ENCODE measurements at regions not wholly inside any gene's neighbourhood (a gene's known extent, or its start where the extent isn't known, plus 50 kb on each side); places are given as distances from the start of the nearest gene placed in this dataset.
A peak's percentile ranks its signal among the peaks of the same experiment; 100 is the strongest.
"Not testable (repeated sequence)": the region's sequence is repeated elsewhere in the genome, so short reads cannot be mapped to it uniquely, and the experiment has no call there.

DNA sequence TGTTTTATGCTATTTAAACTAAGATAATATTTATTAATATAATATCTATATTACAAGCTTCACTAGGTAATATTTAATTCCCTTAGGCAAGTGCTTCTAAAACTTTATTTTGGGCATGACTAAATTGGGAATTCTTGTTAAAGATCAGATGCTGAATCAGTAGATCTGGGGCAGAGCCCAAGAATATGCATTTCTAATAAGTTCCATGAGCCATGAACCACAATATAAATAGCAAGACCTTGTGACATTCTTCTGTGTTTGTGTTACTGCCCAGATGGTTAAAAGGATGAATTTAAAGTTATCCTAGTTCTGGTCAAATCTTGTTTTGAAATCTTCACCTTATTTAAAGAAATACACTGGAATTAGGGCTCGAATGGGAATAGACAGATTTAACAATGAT is 258.4 kb upstream of the CACNA2D1 start:
- no peak for DNase-seq

DNA sequence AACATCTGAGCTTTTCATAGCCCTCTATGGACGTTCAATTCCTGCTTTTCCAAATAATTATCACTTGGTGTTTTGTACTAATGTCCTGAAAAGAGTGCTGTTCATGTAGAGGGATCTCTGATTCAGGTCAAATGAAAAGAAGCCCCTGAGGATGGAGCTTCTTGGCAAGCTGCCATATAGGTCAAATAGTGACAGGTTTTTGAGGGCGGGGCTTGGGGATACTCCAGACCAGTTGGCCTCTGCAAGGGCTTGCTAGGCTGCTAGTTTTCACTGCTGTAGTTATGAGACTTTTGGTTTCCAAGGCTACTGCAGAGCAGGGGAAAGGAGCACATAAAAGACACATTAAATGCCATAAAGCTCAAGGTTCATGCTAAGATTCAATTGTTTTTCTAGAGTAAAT is 257.2 kb upstream of the CACNA2D1 start:
- DNase-seq, result no peak

DNA sequence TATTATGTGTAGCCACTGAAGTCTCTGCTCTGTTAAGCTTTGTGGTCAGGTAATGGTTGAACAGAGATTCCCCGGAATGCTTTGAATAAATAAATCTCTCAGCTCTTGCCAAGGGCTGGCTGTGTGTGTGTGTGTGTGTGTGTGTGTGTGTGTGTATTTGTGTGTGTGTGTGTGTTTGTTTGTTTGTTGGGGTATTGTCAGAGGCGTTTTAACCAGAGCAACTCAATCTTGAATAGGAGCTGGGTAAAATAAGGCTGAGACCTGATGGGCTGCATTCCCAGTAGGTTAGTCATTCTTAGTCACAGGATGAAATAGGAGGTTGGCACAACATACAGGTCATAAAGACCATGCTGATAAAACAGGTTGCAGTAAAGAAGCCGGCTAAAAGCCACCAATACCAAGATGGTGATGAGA is 256.2 kb upstream of the CACNA2D1 start:
- DNase-seq, result no peak

DNA sequence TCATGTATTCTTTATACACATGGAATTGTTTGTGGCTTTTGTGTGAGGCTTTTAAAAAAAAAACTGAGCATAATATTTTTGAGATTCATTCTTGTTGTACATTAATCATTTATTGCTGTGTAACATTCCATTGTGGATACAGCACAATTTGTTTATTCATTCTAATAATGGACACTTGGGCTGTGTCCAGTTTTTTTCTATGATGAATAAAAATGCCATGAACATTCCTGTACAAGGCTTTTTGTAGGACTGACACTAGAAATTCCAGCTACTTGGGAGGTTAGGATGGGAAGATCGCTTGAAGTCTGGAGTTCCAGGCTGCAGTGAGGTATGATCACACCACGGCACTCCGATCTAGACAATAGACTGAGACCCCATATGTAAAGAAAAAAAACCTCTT is 254.3 kb upstream of the CACNA2D1 start:
- DNase-seq, result no peak

- no peak for DNase-seq
These were observed 253.1 kb upstream of the CACNA2D1 start for GRCh38 chr7:82696631-82697030.

- no peak for DNase-seq
These were observed 250.4 kb upstream of the CACNA2D1 start for GRCh38 chr7:82694022-82694421.

DNA sequence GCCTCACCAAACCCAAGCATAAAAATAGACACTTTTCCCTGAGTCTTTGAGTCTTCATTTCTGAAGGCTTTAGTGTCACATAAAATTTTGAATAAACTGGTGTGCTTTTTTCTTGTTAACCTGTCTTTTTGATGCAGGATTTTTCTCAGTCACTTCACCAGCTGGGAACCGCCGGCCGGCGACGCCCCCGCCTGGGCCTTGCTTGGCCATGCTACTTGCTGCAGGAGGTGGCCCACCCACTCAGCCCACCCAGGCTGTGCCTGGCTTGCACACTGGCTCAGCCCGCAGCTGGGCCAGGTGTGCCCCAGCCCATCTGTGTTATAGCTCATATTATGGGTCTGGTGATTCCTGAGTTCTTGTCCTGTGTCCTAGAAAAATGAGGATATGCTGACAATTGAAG is 247.4 kb upstream of the CACNA2D1 start:
- no peak for DNase-seq

GRCh38 chr7:82685214-82685613 is 241.6 kb upstream of the CACNA2D1 start:
- DNase-seq, result no peak

GRCh38 chr7:82678716-82679115 is 235.1 kb upstream of the CACNA2D1 start:
- no peak for DNase-seq

GRCh38 chr7:82678259-82678658 is 234.7 kb upstream of the CACNA2D1 start:
- DNase-seq, result no peak

DNA sequence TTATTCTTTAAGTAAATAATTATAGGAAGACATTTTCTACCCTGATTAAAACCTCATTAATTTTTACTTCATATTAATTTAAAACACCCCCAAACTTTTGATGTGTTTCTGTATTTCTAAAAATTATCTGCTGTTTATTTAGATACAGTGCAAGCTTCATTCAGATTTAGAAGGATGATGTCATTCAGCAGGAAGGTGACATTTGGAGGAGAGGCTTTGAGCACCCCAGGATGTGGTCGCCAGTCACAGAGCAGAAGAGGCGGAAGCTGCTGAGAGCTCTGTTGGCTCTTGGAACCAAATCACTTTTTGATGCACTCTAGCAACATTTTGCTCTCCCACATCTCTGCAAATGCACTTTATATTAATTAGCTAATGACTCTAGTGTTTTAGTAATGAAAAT is 233.9 kb upstream of the CACNA2D1 start:
- no peak for DNase-seq

DNA sequence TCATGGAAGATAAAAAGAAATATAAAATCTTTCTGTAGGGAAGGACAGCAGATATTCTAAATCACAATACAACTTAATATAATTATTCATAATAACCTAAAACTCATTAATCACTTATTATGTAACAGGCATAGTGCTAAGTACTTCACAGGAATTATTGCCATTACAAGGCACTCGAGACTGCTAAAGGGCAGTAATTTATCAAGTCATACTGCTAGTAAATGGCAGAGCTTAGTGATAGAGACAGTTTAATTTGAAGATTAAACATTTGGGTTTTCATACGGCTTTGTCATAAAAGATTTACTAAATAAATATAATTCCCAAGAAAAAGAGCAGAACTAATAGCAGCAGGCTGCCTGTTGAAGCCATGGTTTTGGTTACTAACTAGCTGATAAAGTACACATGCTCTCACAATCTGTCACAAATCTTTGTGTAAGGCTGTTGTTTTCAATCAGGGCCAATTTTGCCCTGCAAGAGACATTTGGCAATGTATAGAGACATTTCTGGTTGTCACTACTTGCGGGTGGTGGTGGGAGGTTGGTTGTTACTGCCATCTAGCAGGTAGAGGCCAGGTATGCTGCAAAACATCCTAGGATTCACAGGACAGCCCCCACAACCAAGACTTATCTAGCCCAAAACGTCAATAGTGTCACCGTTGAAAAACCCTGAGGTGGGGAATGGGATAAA is 233.3 kb upstream of the CACNA2D1 start:
- no peak for DNase-seq

DNA sequence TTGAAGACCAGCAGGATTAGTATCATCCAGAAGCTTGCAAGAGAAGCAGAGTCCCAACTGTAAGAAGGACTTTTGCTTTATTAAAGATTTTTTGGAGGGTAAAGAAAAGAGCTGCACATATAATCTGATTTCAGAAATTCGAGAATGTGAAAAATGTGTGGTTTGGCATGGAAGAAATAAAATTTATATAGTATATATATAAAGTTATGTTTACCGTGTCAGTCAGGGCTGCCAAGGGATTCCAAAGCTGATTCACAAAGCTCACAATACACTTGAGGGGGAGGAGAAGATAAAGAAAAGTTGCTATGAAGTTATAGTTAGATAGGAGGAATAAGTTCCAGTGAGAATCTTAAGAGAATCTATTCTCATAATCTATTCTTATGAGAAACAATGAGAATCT is 231.8 kb upstream of the CACNA2D1 start:
- no peak for DNase-seq

DNA sequence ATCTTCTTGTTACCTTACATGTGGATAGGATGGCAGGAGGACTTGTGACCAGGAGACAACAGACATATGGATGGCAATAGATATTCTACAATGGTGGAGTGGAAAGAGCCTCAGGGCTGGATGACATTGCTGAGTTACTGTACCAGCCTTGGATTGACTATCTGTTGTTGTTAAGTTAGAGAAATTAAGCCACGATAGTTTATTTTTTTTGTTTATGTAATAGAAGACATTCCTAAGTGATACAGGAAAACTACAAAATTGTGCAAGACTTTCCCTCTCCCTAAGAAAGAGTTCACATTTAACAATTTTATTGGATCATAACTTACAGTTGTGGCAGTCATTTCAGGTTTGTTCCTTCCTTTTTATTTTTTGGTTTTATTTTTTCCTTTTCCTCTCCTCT is 230.7 kb upstream of the CACNA2D1 start:
- no peak for DNase-seq

GRCh38 chr7:82672078-82672477 is 228.5 kb upstream of the CACNA2D1 start:
- no peak for DNase-seq

DNA sequence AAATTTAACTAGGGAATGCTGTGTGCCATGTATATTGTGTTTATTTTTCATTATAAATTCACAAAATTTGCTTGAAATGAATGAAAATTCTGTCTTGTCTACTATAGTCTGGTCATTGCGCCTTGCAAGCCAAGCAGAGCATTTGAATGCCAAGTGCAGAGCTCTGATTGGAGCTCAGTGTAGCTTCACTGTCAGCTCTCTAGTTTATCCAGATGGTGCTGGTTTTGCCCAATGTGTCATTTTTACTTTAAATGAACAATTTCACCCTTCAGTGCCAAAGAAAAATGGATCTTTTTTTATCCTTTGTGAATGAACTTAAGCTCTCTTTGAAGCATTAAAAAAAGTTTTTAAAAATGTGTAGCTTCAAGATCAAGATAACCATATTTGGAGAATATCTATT is 225.6 kb upstream of the CACNA2D1 start:
- peak in 1 of 56 donors; percentile 1 for DNase-seq

GRCh38 chr7:82668676-82669075 is 225.1 kb upstream of the CACNA2D1 start:
- no peak for DNase-seq

DNA sequence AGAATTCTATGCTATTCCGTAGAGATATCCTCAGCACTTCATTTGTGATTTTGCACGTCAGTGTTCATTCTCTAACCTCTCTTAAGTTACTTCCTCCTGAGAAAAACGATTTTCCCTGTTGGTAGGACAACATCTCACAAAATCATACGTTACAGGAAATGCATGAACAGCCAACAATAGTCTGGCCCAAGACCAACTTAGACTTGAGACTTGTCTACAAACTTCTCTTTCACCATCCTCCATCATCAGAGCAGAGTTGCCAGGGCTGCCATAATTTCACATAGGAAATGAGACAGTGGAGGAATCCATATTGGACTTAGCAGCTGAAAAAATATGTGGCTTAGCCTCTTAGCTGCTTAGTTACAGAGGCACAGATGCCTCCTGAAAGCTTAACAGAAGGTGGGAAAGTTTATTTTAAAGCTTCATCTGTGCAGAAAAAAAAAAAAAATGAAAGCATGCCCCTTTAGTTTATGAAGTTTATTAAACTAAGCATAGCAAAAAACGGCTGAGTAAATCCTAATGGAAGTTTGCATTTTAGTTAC is 222.5 kb upstream of the CACNA2D1 start:
- no peak for DNase-seq

DNA sequence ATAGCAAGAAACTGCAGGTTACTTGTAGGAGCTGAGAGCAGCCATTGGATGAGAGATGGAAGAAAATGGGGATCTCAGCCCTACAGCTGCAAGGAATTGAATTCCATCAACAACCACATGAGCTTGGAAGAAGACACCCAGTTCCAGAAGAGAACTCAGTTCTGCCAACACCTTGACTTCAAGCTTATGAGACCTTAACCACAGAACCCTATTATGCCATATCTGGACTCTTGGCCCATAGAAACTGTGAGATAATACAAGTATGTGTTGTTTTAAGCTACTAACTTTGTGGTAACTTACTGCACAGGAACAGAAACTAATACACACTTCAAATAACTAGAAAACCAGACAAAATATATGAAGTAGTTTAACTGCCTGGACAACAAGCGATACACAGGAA is 212.4 kb upstream of the CACNA2D1 start:
- DNase-seq, result no peak

DNA sequence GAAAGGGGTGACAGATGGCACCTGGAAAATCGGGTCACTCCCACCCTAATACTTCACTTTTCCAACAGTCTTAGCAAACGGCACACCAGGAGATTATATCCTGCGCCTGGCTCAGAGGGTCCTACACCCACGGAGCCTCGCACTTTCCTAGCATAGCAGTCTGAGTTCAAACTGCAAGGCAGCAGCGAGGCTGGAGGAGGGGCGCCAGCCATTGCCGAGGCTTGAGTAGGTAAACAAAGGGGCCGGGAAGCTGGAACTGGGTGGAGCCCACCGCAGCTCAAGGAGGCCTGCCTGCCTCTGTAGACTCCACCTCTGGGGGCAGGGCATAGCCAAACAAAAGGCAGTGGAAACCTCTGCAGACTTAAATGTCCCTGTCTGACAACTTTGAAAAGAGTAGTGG is 206.5 kb upstream of the CACNA2D1 start:
- DNase-seq, result not testable (repeated sequence)

- DNase-seq, result no peak
These were observed 190.0 kb upstream of the CACNA2D1 start for GRCh38 chr7:82633592-82633991.

- DNase-seq, result no peak
These were observed 188.4 kb upstream of the CACNA2D1 start for GRCh38 chr7:82631998-82632397.

DNA sequence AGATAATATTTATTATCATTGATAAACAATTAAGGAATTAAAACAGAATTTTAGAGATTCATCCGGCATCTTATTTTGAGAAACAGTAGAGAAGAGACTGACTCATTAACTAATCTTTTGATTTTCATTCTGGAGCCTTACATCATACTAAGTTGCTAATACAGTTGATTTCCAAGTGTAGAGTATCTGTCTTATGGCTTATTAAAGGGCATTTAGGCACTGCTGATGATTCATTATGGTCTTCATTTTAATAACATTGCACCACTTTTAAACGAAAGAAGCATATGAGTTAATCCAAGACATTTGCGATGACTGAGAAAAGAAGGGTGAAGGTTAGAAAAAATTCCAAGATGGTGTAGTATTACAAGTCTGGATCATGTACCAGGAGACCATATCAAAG is 186.0 kb upstream of the CACNA2D1 start:
- no peak for DNase-seq

GRCh38 chr7:82625377-82625776 is 181.8 kb upstream of the CACNA2D1 start:
- no peak for DNase-seq

All from amygdala (tissue), 56 donors.